ENCODE measurements at regions not wholly inside any gene's neighbourhood (a gene's known extent, or its start where the extent isn't known, plus 50 kb on each side); places are given as distances from the start of the nearest gene placed in this dataset.

- TF ChIP-seq TSHZ2 (CRISPR knock-in tag; IDR thresholded peaks at IDR 0.05) (no peak), ZFP3 (CRISPR knock-in tag; IDR thresholded peaks at IDR 0.05) (no peak), TCF4 (CRISPR knock-in tag; IDR thresholded peaks at IDR 0.05; ENCODE audit: borderline replicate concordance) (no peak), PPARA (CRISPR knock-in tag; IDR thresholded peaks at IDR 0.05; ENCODE audit: borderline replicate concordance) (no peak), TOX (CRISPR knock-in tag; IDR thresholded peaks at IDR 0.05; ENCODE audit: borderline replicate concordance) (no peak), ZNF70 (CRISPR knock-in tag; IDR thresholded peaks at IDR 0.05) (no peak), PATZ1 (CRISPR knock-in tag; IDR thresholded peaks at IDR 0.05; ENCODE audit: borderline replicate concordance) (no peak), OSR1 (CRISPR knock-in tag; IDR thresholded peaks at IDR 0.05) (no peak), CREB5 (CRISPR knock-in tag; IDR thresholded peaks at IDR 0.05; ENCODE audit: low read depth) (no peak), ESRRG (CRISPR knock-in tag; IDR thresholded peaks at IDR 0.05) (no peak), CSDC2 (CRISPR knock-in tag; IDR thresholded peaks at IDR 0.05) (no peak)
Observed at GRCh38 chr4:19888587-19888986, 363.1 kb upstream of the SLIT2 start.

Data from SK-N-SH treated with all-trans-retinoic acid at 6 μM for 48 hours (cell line).